ENCODE measurements at regions not wholly inside any gene's neighbourhood (a gene's known extent, or its start where the extent isn't known, plus 50 kb on each side); places are given as distances from the start of the nearest gene placed in this dataset.

DNA sequence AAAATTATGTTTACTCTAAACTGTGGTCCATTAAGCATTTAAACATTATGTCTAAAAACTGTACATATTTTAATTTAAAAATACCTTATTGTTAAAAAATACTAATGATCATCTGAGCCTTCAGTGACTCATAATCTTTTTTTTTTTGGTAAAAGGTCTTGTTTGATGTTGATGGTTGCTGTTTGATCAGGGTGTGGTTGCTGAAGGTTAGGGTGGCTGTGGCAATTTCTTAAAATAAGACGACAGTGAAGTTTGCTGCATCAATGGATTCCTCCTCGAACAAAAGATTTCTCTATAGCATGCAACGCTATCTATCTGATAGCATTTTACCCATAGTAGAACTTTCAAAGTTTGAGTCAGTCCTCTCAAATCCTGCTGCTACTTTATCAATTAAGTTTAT is 180.0 kb upstream of the AHR start:
- in situ Hi-C loops (cut with HindIII; ENCODE audit: low sequenced_read_pairs), result no loop called here

DNA sequence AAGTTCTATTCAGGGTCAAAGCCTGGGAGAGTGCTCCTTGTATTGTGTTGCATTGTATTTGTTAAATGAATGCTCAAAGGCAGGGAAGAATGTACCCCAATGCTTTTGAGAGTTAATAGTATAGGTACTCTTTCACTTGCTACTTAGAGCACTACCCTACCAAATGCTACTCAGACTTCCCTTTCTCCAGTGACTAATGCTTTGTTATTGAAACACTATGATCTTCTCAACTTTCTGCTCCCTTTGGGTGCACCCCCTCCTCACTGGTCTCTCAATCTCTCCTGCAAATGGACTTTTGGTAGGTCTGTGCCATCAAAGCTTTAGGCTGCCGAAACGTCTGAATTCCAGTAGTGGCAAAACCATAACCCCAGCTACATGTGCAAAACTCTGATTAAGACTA is 177.7 kb upstream of the AHR start:
- in situ Hi-C loops (cut with HindIII; ENCODE audit: low sequenced_read_pairs), result no loop called here

DNA sequence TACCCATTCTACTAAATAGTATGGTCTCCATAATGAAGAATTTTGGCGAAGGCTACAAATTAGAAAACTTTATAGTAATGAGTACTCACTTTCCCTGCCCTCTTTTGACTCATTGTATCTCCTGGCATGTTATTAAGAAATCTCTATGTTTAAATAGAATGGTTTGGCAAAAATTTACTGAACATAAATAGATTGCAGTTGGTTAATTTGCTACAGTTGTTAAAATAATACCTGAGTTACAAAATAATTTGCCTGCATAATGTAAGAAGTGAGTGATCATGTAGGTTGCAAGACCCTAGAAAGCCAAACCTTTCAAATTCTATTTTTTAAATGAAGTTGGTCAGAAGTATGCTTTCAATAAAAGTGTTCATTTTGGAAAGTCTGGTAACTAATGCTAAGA is 176.8 kb upstream of the AHR start:
- in situ Hi-C loops (cut with HindIII; ENCODE audit: low sequenced_read_pairs), result no loop called here

DNA sequence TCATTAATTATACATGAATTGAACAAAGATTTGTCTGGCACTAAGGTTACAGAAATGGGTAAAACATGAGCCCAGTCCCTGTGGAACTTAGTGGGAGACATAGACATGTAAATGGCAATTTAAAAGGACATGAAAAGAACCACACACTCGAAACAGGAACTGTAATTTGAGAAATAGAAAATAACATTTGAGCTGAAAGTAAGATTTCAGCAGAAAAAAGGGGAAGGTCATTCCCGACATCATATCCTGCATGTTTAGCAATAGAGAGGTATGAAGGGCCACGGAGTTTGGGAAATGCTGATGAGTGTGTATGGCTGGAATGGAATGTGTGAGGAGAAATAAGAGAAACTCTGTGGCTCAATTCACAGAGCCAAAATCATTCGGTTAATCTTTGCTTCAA is 175.4 kb upstream of the AHR start:
- in situ Hi-C loops (cut with HindIII; ENCODE audit: low sequenced_read_pairs), result no loop called here

DNA sequence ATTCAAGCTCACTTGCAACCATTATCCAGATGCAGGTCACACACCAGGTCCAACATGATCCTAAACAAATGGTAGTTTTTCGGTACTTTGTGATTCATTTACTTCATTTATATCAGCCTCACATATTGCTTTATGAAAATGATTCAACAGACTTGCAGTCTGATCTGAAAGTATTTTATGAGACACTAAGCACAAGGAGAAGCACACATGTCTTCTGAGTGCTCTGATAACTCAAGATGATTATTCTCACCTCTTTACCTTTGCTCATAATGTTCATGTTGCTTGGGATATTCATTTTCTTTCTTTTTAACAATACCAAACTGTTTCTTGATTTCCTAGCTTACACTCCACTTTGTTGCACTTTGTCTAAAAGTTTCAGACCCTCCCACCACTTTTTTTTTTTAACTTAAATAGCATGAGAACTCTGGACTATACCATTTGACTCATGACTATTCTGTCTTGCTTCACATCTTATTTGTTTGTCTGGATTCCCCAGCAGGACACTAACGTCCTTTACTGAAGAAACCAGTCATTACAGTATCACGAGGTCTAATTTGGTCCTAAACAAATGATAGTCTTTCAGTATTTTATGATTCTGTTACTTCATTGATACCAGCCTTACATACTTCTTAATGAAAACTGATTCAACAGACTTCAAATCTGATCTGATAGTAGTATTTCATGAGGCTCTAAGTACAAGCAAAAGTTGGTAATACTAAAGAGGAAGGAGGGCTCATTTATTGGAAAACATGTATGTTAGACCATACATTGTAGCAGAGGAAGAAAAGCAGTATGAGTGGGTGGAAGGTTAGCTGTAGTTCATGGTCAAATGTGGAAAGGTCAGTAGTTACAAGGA is 171.8 kb upstream of the AHR start:
- in situ Hi-C loops (cut with HindIII; ENCODE audit: low sequenced_read_pairs), result no loop called here

- in situ Hi-C loops (cut with HindIII; ENCODE audit: low sequenced_read_pairs), result no loop called here
These were observed 169.2 kb upstream of the AHR start for GRCh38 chr7:17129218-17129617.

- in situ Hi-C loops (cut with HindIII; ENCODE audit: low sequenced_read_pairs), result no loop called here
These were observed 168.0 kb upstream of the AHR start for GRCh38 chr7:17130281-17131059.

DNA sequence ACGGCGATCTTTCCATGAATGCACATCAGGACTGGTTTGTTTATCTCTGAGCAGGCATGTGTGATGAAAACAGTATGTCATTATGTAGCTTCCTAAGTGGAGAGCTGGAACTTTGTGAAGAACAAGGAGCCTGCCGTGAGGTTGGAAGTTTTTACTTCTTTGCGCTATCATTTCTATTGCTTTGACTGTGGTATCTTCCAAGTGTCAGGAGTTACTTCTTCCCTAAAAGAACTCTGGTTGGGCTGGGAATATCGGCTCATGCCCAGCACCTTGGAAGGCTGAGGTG is 167.4 kb upstream of the AHR start:
- in situ Hi-C loops (cut with HindIII; ENCODE audit: low sequenced_read_pairs), result no loop called here

- in situ Hi-C loops (cut with HindIII; ENCODE audit: low sequenced_read_pairs), result no loop called here
These were observed 166.3 kb upstream of the AHR start for GRCh38 chr7:17131983-17132655.

- in situ Hi-C loops (cut with HindIII; ENCODE audit: low sequenced_read_pairs), result no loop called here
These were observed 165.7 kb upstream of the AHR start for GRCh38 chr7:17132726-17133125.

- in situ Hi-C loops (cut with HindIII; ENCODE audit: low sequenced_read_pairs), result no loop called here
These were observed 164.5 kb upstream of the AHR start for GRCh38 chr7:17133977-17134376.

DNA sequence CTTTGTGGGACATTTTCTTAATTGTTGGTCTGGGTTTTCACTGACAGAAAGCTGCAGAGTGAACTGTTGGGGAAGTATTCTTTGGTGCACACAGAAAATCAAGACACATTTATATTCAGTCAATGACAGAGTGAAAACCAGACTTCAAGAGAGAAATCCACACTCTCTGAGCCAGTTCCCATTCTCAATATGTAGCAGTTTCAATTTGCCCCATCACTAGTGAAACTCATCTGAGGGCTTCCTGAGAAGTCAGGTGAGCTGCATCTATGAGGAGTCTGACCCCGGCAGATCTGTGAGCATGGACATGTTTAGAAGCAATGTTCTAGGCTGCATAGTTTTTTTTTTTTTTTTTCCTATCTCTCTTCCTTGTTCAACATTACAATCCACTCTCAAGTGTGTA is 163.7 kb upstream of the AHR start:
- in situ Hi-C loops (cut with HindIII; ENCODE audit: low sequenced_read_pairs), result no loop called here

DNA sequence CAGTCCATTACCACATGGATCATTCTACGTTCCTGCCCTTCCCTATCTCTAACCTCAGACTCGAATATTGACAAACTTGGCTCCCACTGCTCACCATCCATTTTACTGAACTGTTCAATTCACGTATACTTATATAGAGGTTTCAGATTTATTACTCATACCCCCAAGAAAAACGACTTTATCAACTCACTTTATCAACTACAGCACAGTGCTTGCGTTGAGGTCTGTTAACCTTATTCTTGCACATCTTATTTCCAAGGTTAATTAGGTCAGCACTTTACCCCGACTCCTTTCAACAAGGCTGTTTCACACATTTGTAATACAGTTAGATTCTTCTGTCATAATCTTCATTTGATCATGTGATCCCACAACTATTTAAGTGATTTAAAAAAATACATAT is 162.3 kb upstream of the AHR start:
- in situ Hi-C loops (cut with HindIII; ENCODE audit: low sequenced_read_pairs), result no loop called here

GRCh38 chr7:17139081-17139480 is 159.4 kb upstream of the AHR start:
- in situ Hi-C loops (cut with HindIII; ENCODE audit: low sequenced_read_pairs), result no loop called here

GRCh38 chr7:17140406-17140805 is 158.0 kb upstream of the AHR start:
- in situ Hi-C loops (cut with HindIII; ENCODE audit: low sequenced_read_pairs), result no loop called here

- in situ Hi-C loops (cut with HindIII; ENCODE audit: low sequenced_read_pairs), result no loop called here
These were observed 155.5 kb upstream of the AHR start for GRCh38 chr7:17142831-17143541.

DNA sequence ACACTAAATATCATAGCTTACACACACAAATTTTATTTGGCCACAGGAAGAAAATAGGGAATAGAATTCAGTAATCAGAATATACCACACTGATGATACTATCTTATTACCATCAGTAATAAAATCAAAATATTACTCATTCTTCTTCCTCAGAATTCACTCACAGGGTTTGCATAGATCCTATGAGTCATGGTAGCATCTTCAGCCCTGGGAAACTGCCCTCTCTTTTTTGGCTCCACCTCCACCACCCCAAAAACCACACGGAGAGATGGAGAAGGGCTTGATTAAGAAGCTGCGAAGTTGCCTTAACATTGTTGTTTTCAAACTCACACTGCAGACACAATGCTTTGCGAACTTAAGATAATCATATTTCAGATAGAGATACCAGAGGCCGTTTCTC is 154.1 kb upstream of the AHR start:
- in situ Hi-C loops (cut with HindIII; ENCODE audit: low sequenced_read_pairs), result no loop called here

- in situ Hi-C loops (cut with HindIII; ENCODE audit: low sequenced_read_pairs), result no loop called here
These were observed 151.8 kb upstream of the AHR start for GRCh38 chr7:17146621-17147020.

GRCh38 chr7:17147409-17147808 is 151.0 kb upstream of the AHR start:
- in situ Hi-C loops (cut with HindIII; ENCODE audit: low sequenced_read_pairs), result no loop called here

DNA sequence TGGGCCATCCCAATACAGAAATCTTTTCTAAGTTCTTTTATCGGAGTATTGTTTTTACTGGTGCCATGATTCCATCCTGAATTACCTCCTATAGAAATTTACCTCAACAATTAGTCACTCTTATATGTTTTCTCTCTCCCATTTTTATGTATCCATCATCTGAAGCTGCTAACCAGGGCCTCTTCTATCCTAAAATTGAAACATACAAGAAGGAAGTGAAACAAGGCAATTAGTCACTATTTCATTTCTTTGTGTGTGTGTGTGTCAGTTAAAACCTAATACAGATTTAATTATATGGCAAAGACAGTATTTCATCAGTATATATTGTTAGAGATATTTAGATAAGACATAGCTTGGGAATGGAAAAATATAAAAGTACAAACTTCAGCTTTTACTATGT is 148.4 kb upstream of the AHR start:
- in situ Hi-C loops (cut with HindIII; ENCODE audit: low sequenced_read_pairs), result no loop called here

GRCh38 chr7:17152721-17153120 is 145.7 kb upstream of the AHR start:
- in situ Hi-C loops (cut with HindIII; ENCODE audit: low sequenced_read_pairs), result no loop called here
